BE2C (cell line): ENCODE measurements at regions not wholly inside any gene's neighbourhood (a gene's known extent, or its start where the extent isn't known, plus 50 kb on each side); places are given as distances from the start of the nearest gene placed in this dataset.
A peak's percentile ranks its signal among the peaks of the same experiment; 100 is the strongest.

ENCODE experiments used
- DNase-seq: peaks from one replicate; pipeline ENCODE4 v3.0.0-alpha.2; 2020
- H3K27me3 ChIP-seq: fragments of 250-450 bp; sonication (Bioruptor Pico); 2 replicates; pipeline ENCODE4 v1.5.1; 2020; ENCODE audit warnings: mild to moderate bottlenecking
- H3K36me3 ChIP-seq: fragments of 250-450 bp; sonication (Bioruptor Pico); 2 replicates; pipeline ENCODE4 v1.5.1; 2020; ENCODE audit warnings: mild to moderate bottlenecking
- H3K4me1 ChIP-seq: fragments of 250-450 bp; sonication (Bioruptor Pico); 2 replicates; pipeline ENCODE4 v1.5.1; 2020
- H3K4me3 ChIP-seq: 2 replicates; pipeline ENCODE4 v1.5.1; 2011; ENCODE audit warnings: low read depth, low read length
- H3K9me3 ChIP-seq: fragments of 250-450 bp; sonication (Bioruptor Pico); 2 replicates; pipeline ENCODE4 v1.5.1; 2020
- CTCF ChIP-seq: IDR thresholded peaks from 2 replicates; pipeline ENCODE4 v1.5.1; 2012; ENCODE audit warnings: mild to moderate bottlenecking, low read depth, low read length

- no peak for TF ChIP-seq CTCF
- H3K36me3 ChIP-seq = no peaks in the 10 kb centered on the region
- H3K4me1 ChIP-seq = no peaks in the 10 kb centered on the region
- DNase-seq = no peak
- H3K4me3 ChIP-seq = no peak overlapping the region
- no peaks in the 10 kb centered on the region; the same call in 1 of the 2 replicates for H3K27me3 ChIP-seq
- H3K9me3 ChIP-seq = no peaks in the 10 kb centered on the region
These were observed 630.3 kb upstream of the PKDCC start for GRCh38 chr2:41417511-41417910.

GRCh38 chr2:41420219-41420618 lies 627.6 kb upstream of the PKDCC start:
- H3K36me3 ChIP-seq = no peaks in the 10 kb centered on the region
- no peak overlapping the region for H3K4me3 ChIP-seq
- no peaks in the 10 kb centered on the region for H3K4me1 ChIP-seq
- H3K27me3 ChIP-seq = no peaks in the 10 kb centered on the region; the same call in 1 of the 2 replicates
- no peak for TF ChIP-seq CTCF
- no peak for DNase-seq
- H3K9me3 ChIP-seq = no peaks in the 10 kb centered on the region

- Histone ChIP-seq H3K27me3 (no peaks in the 10 kb centered on the region; the same call in 1 of the 2 replicates), H3K4me3 (no peak overlapping the region), H3K9me3 (no peaks in the 10 kb centered on the region), H3K36me3 (no peaks in the 10 kb centered on the region), H3K4me1 (no peaks in the 10 kb centered on the region)
- no peak for TF ChIP-seq CTCF
- no peak for DNase-seq
These were observed 626.9 kb upstream of the PKDCC start for GRCh38 chr2:41420872-41421271.

- Histone ChIP-seq H3K27me3 (no peaks in the 10 kb centered on the region), H3K36me3 (no peaks in the 10 kb centered on the region)
- peak; percentile 12 for DNase-seq
These were observed 616.1 kb upstream of the PKDCC start for GRCh38 chr2:41431756-41432155.

GRCh38 chr2:41432459-41432858 lies 615.4 kb upstream of the PKDCC start:
- no peak for TF ChIP-seq CTCF
- H3K4me3 ChIP-seq = no peak overlapping the region
- no peak for DNase-seq
- no peaks in the 10 kb centered on the region for H3K9me3 ChIP-seq
- no peaks in the 10 kb centered on the region for H3K4me1 ChIP-seq
- no peaks in the 10 kb centered on the region for H3K27me3 ChIP-seq
- no peaks in the 10 kb centered on the region for H3K36me3 ChIP-seq

More at GRCh38 chr2:41431756-41432155, 616.1 kb upstream of the PKDCC start:
- Histone ChIP-seq H3K4me1 (no peaks in the 10 kb centered on the region), H3K4me3 (no peak overlapping the region), H3K9me3 (no peaks in the 10 kb centered on the region)
- no peak for TF ChIP-seq CTCF

GRCh38 chr2:41434991-41435390 lies 612.8 kb upstream of the PKDCC start:
- Histone ChIP-seq H3K4me3 (no peak overlapping the region), H3K9me3 (no peaks in the 10 kb centered on the region), H3K4me1 (no peaks in the 10 kb centered on the region), H3K27me3 (no peaks in the 10 kb centered on the region), H3K36me3 (no peaks in the 10 kb centered on the region)
- TF ChIP-seq CTCF = no peak
- no peak for DNase-seq
